H1 (cell line): ENCODE measurements at regions not wholly inside any gene's neighbourhood (a gene's known extent, or its start where the extent isn't known, plus 50 kb on each side); places are given as distances from the start of the nearest gene placed in this dataset.

Experiments
- CTCF ChIA-PET: fragments of 300-600 bp; sonication (Branson Sonifier 250); formaldehyde crosslinking; loops from one replicate; lab custom pipeline; 2021; ENCODE audit not compliant: partially characterized antibody; lab: Charles Lee
- POLR2A ChIA-PET: fragments of 300-600 bp; sonication (Branson Sonifier 250); formaldehyde crosslinking; loops from one replicate; lab custom pipeline; 2021; ENCODE audit warnings: inconsistent platforms; ENCODE audit not compliant: partially characterized antibody; lab: Charles Lee
- DNase-seq, 2 experiments: peaks; one replicate each; pipeline versions ENCODE4 v3.0.0 to v3.0.0-alpha.2; 2010 to 2022; ENCODE audit warnings: low spot score in 2 of 2, low read depth in 1 of 2, mixed read lengths in 1 of 2
- FAIRE-seq: peaks from 2 replicates; lab custom pipeline; 2011; peaks lifted over from hg19 to GRCh38; lab: Jason Lieb, UNC
- H2AFZ ChIP-seq: 2 replicates; pipeline ENCODE4 v1.8.1; 2012; ENCODE audit warnings: low read length, inconsistent platforms
- H2AK5ac ChIP-seq: 2 replicates; pipeline ENCODE4 v1.6.1; 2013; ENCODE audit warnings: low read depth, low read length
- H2BK120ac ChIP-seq: replicated peaks from 2 replicates; pipeline ENCODE3; 2013; ENCODE audit warnings: low read depth, low read length, inconsistent platforms
- H2BK12ac ChIP-seq: 2 replicates; pipeline ENCODE4 v1.6.1; 2013; ENCODE audit warnings: low read depth, low read length
- H2BK15ac ChIP-seq: 2 replicates; pipeline ENCODE4 v1.6.1; 2013; ENCODE audit warnings: low read length
- H2BK20ac ChIP-seq: 2 replicates; pipeline ENCODE4 v1.6.1; 2013; ENCODE audit warnings: low read length
- H2BK5ac ChIP-seq: 2 replicates; pipeline ENCODE4 v1.6.1; 2013; ENCODE audit warnings: low read depth, low read length
- H3K14ac ChIP-seq: 2 replicates; pipeline ENCODE4 v1.6.1; 2013; ENCODE audit warnings: inconsistent platforms; ENCODE audit not compliant: insufficient read length
- H3K18ac ChIP-seq: 2 replicates; pipeline ENCODE4 v1.6.1; 2013; ENCODE audit warnings: low read length; ENCODE audit errors: extremely low read depth
- H3K23ac ChIP-seq: 2 replicates; pipeline ENCODE4 v1.6.1; 2013; ENCODE audit warnings: inconsistent platforms; ENCODE audit not compliant: insufficient read length
- H3K23me2 ChIP-seq: 2 replicates; pipeline ENCODE4 v1.6.1; 2013; ENCODE audit warnings: low read depth, low read length
- H3K27ac ChIP-seq: 2 replicates; pipeline ENCODE4 v1.6.1; 2011; ENCODE audit warnings: low read depth, low read length, inconsistent platforms
- H3K27me3 ChIP-seq, 4 experiments: replicated peaks in 1 of 4; 1 replicate in 1 of 4; 2 replicates in 3 of 4; pipeline versions ENCODE4 v1.6.1 to v1.8.1; 2011 to 2013; ENCODE audit warnings: low read length in 3 of 4, mild to moderate bottlenecking in 3 of 4, inconsistent platforms in 2 of 4, mixed read lengths in 2 of 4, moderate library complexity in 1 of 4; ENCODE audit not compliant: control insufficient read depth in 3 of 4, insufficient read depth in 3 of 4; ENCODE audit errors: extremely low read depth in 1 of 4
- H3K36me3 ChIP-seq, 4 experiments: 2 replicates each; pipeline versions ENCODE4 v1.6.1 to v1.8.1; 2011 to 2013; ENCODE audit warnings: mild to moderate bottlenecking in 4 of 4, low read length in 3 of 4, moderate library complexity in 2 of 4, control low read depth in 1 of 4, inconsistent platforms in 1 of 4; ENCODE audit not compliant: insufficient read depth in 4 of 4, control insufficient read depth in 2 of 4
- H3K4ac ChIP-seq: replicated peaks from 2 replicates; pipeline ENCODE3; 2013; ENCODE audit warnings: low read length, low read depth, mixed read lengths, inconsistent platforms; ENCODE audit not compliant: insufficient read length
- H3K4me1 ChIP-seq, 4 experiments: replicated peaks in 1 of 4; 1 replicate in 1 of 4; 2 replicates in 3 of 4; pipeline versions ENCODE4 v1.6.1 to v1.8.1; 2011 to 2013; ENCODE audit warnings: low read length in 3 of 4, inconsistent platforms in 2 of 4, mixed read lengths in 1 of 4; ENCODE audit not compliant: insufficient read depth in 4 of 4, control insufficient read depth in 3 of 4
- H3K4me2 ChIP-seq, 2 experiments: 2 replicates each; pipeline versions ENCODE4 v1.6.1 to v1.8.1; 2011 to 2013; ENCODE audit warnings: low read depth in 2 of 2, low read length in 2 of 2, control low read depth in 1 of 2, inconsistent platforms in 1 of 2, mild to moderate bottlenecking in 1 of 2; ENCODE audit not compliant: insufficient read depth in 1 of 2
- H3K4me3 ChIP-seq, 4 experiments: fragments of 200-600, 300-600 bp in 1 of 4; sonication (generic), shearing (Covaris generic), sonication (Bioruptor Twin) in 1 of 4; 2 replicates each; pipeline versions ENCODE4 v1.5.1 to v1.8.1; 2011 to 2016; ENCODE audit warnings: low read length in 4 of 4, low read depth in 3 of 4, control low read depth in 2 of 4, inconsistent platforms in 2 of 4, mild to moderate bottlenecking in 2 of 4, mixed read lengths in 1 of 4, moderate library complexity in 1 of 4; ENCODE audit not compliant: insufficient read depth in 2 of 4; ENCODE audit errors: extremely low read depth in 1 of 4
- H3K56ac ChIP-seq: replicated peaks from 2 replicates; pipeline ENCODE3; 2013; ENCODE audit warnings: low read depth, mild to moderate bottlenecking, mixed read lengths, low read length, inconsistent platforms; ENCODE audit not compliant: insufficient read length
- H3K79me1 ChIP-seq: 2 replicates; pipeline ENCODE4 v1.6.1; 2013; ENCODE audit warnings: low read depth, low read length, control low read depth
- H3K79me2 ChIP-seq, 2 experiments: 2 replicates each; pipeline versions ENCODE4 v1.6.1 to v1.8.1; 2012 to 2013; ENCODE audit warnings: low read length in 2 of 2, mild to moderate bottlenecking in 2 of 2, inconsistent platforms in 1 of 2; ENCODE audit not compliant: insufficient read depth in 2 of 2, control insufficient read depth in 1 of 2
- H3K9ac ChIP-seq, 4 experiments: replicated peaks in 1 of 4; 1 replicate in 1 of 4; 2 replicates in 3 of 4; pipeline versions ENCODE4 v1.6.1 to v1.8.1; 2011 to 2013; ENCODE audit warnings: low read depth in 3 of 4, low read length in 3 of 4, control low read depth in 2 of 4, mild to moderate bottlenecking in 2 of 4, moderate library complexity in 2 of 4, inconsistent platforms in 1 of 4; ENCODE audit errors: extremely low read depth in 1 of 4
- H3K9me3 ChIP-seq, 2 experiments: 2 replicates each; pipeline versions ENCODE4 v1.6.1 to v1.8.1; 2012 to 2013; ENCODE audit warnings: mild to moderate bottlenecking in 2 of 2, moderate library complexity in 2 of 2, control low read depth in 1 of 2, inconsistent platforms in 1 of 2, low read depth in 1 of 2, low read length in 1 of 2, mixed read lengths in 1 of 2; ENCODE audit not compliant: insufficient read depth in 2 of 2
- H4K20me1 ChIP-seq, 2 experiments: replicated peaks in 1 of 2; 2 replicates each; pipeline versions ENCODE3 to v1.8.1; 2011 to 2013; ENCODE audit warnings: inconsistent platforms in 2 of 2, low read length in 2 of 2, mild to moderate bottlenecking in 1 of 2; ENCODE audit not compliant: insufficient read depth in 2 of 2, control insufficient read depth in 1 of 2
- H4K5ac ChIP-seq: 2 replicates; pipeline ENCODE4 v1.6.1; 2013; ENCODE audit warnings: low read length, low read depth, mixed read lengths, inconsistent platforms; ENCODE audit not compliant: insufficient read length
- H4K8ac ChIP-seq: 2 replicates; pipeline ENCODE4 v1.8.0; 2013; ENCODE audit warnings: mild to moderate bottlenecking, moderate library complexity, low read length, inconsistent platforms; ENCODE audit not compliant: insufficient read depth; ENCODE audit errors: extremely low read depth
- H4K91ac ChIP-seq: replicated peaks from 2 replicates; pipeline ENCODE3; 2013; ENCODE audit warnings: low read length, mixed read lengths, inconsistent platforms; ENCODE audit not compliant: insufficient read length
- BACH1 ChIP-seq: IDR thresholded peaks from 2 replicates; pipeline ENCODE4 v1.6.1; 2012; ENCODE audit warnings: low read length, improper control_type of control experiment
- BRCA1 ChIP-seq: IDR thresholded peaks from 2 replicates; pipeline ENCODE4 v1.6.1; 2012; ENCODE audit warnings: low read depth, low read length, improper control_type of control experiment
- CBX5 ChIP-seq: fragments of 300-800, 300-1000 bp; sonication (generic); IDR thresholded peaks from 2 replicates; pipeline ENCODE4 v1.7.1; 2016; ENCODE audit warnings: antibody characterized with exemption, low read length, low read depth
- CEBPB ChIP-seq: IDR thresholded peaks from 2 replicates; pipeline ENCODE4 v1.6.1; 2012; ENCODE audit warnings: low read depth, low read length
- CHD2 ChIP-seq: IDR thresholded peaks from 2 replicates; pipeline ENCODE4 v1.6.1; 2012; ENCODE audit warnings: low read length, improper control_type of control experiment
- CTBP2 ChIP-seq: IDR thresholded peaks from 2 replicates; pipeline ENCODE4 v1.7.0; 2011; ENCODE audit warnings: borderline replicate concordance, mild to moderate bottlenecking, moderate library complexity, mixed read lengths, low read length; ENCODE audit not compliant: insufficient read depth, insufficient read length
- EP300 ChIP-seq, 2 experiments: IDR thresholded peaks; 1 replicate in 1 of 2; 2 replicates in 1 of 2; pipeline ENCODE4 v1.6.1; 2011 to 2012; ENCODE audit warnings: low read depth in 2 of 2, low read length in 2 of 2, mild to moderate bottlenecking in 2 of 2, borderline replicate concordance in 1 of 2, inconsistent platforms in 1 of 2, moderate library complexity in 1 of 2
- EZH2 ChIP-seq: fragments of 200-600 bp; sonication (generic); IDR thresholded peaks from 2 replicates; pipeline ENCODE4 v1.7.1; 2012; ENCODE audit warnings: low read depth, mild to moderate bottlenecking, moderate library complexity, low read length, inconsistent platforms; ENCODE audit not compliant: severe bottlenecking
- KDM4A ChIP-seq: IDR thresholded peaks from one replicate; pipeline ENCODE4 v1.7.1; 2012; ENCODE audit warnings: low read depth, mild to moderate bottlenecking, moderate library complexity, low read length, inconsistent platforms; ENCODE audit not compliant: severe bottlenecking
- NANOG ChIP-seq: IDR thresholded peaks from 2 replicates; pipeline ENCODE4 v1.6.1; 2011; ENCODE audit warnings: low read length, low read depth, mild to moderate bottlenecking, inconsistent platforms; ENCODE audit not compliant: insufficient read depth, poor library complexity, severe bottlenecking
- POLR2A ChIP-seq, 2 experiments: IDR thresholded peaks; 1 replicate in 1 of 2; 2 replicates in 1 of 2; pipeline ENCODE4 v1.6.1; 2011; ENCODE audit warnings: low read depth in 2 of 2, low read length in 2 of 2, mild to moderate bottlenecking in 2 of 2; ENCODE audit errors: control extremely low read depth in 1 of 2
- POU5F1 ChIP-seq: IDR thresholded peaks from 2 replicates; pipeline ENCODE4 v1.6.1; 2011; ENCODE audit warnings: low read depth, mild to moderate bottlenecking, low read length, moderate library complexity
- SRF ChIP-seq: IDR thresholded peaks from 2 replicates; pipeline ENCODE4 v1.6.1; 2011; ENCODE audit warnings: mild to moderate bottlenecking, low read depth, low read length, moderate library complexity
- SUZ12 ChIP-seq: fragments of 200-600 bp; sonication (generic); IDR thresholded peaks from 2 replicates; pipeline ENCODE4 v1.6.1; 2012; ENCODE audit warnings: mild to moderate bottlenecking, inconsistent platforms, low read length, moderate library complexity, mixed read lengths
- WGBS, 2 experiments: shearing (Covaris generic) in 1 of 2; methylation state at CpG; one replicate each; pipeline versions ENCODE4 v1.1.6 to v1.1.7; 2013 to 2015; ENCODE audit warnings: low lambda C conversion rate in 2 of 2, mixed read lengths in 2 of 2, inconsistent platforms in 1 of 2, low coverage in 1 of 2, missing lambda C conversion rate in 1 of 2; ENCODE audit not compliant: insufficient replicate concordance in 2 of 2, insufficient coverage in 1 of 2, insufficient read length in 1 of 2; ENCODE audit errors: extremely low coverage in 1 of 2, missing lambda C conversion rate in 1 of 2; 5-methylcytosine and 5-hydroxymethylcytosine counted together

DNA sequence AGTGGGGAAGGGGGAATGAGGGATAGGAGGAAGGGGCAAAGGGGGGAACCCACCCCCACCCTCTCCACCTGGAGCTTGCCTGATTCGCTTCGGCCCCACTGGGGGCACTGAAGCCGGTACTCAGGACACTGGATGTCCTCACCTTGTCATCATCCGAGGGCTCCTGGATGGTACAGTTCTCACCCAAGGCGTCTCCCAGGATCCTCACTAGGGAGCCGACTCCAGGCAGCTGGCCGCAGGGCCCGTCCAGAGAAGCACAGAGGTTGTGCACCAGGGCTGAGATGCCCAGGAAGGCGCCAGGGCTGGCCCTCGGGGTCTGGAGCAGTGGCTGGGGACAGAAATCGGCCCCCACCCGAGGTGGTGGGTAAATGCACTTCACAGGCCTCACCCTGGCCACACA lies 92.3 kb downstream of the LITAF start:
- Histone ChIP-seq H3K79me2 (peaks cover 0 to 3% of the 10 kb centered on the region in 2 experiments; a peak in 1 of 4 replicates), H2BK120ac (no peak overlapping the region), H2BK20ac (peak overlapping the region; percentile 77; the same call in 1 of the 2 replicates), H3K4ac (no peak overlapping the region), H3K4me2 (no peak overlapping the region; a peak in 1 of 4 replicates), H4K20me1 (no peaks in the 10 kb centered on the region), H3K18ac (peak overlapping the region; percentile 74), H2AFZ (no peak overlapping the region), H3K27me3 (no peaks in the 10 kb centered on the region), H3K4me1 (peaks cover 8 to 32% (median 16%) of the 10 kb centered on the region in 4 experiments), H2BK15ac (peak overlapping the region; percentile 77; the same call in 1 of the 2 replicates), H3K56ac (no peak overlapping the region), H4K91ac (no peak overlapping the region), H2BK12ac (no peak overlapping the region), H3K27ac (no peak overlapping the region), H3K14ac (no peak overlapping the region), H3K9ac (no peak overlapping the region), H4K5ac (peak overlapping the region; percentile 4), H3K79me1 (no peaks in the 10 kb centered on the region; the same call in none of the 2 replicates), H3K23ac (no peak overlapping the region), H3K9me3 (0 out of 4 replicates have a peak, but pooled peaks cover 0 to 3% of the 10 kb centered on the region in 2 experiments), H3K36me3 (peaks cover 0 to 7% (median 0%) of the 10 kb centered on the region in 4 experiments; a peak in 1 of 8 replicates), H2BK5ac (peak overlapping the region; percentile 80; the same call in 1 of the 2 replicates), H4K8ac (peak overlapping the region; percentile 86), H3K4me3 (no peak overlapping the region), H3K23me2 (peaks cover 7% of the 10 kb centered on the region), H2AK5ac (no peak overlapping the region; the same call in 1 of the 2 replicates)
- peak in 1 of 2 experiments; percentile 71 for DNase-seq
- POLR2A ChIA-PET, result interaction anchor here (0.8 kb wide), 1 partner anchor 9 kb away, joined by 4 read pairs; no protein-coding TSS in a partner anchor
- no peak for FAIRE-seq
- CTCF ChIA-PET, result interaction anchor here (0.8 to 1.5 kb wide), 3 partner anchors 40 to 147 kb away, joined by 3 to 5 read pairs (median 4); no protein-coding TSS in a partner anchor
- WGBS, 2 experiments, result 89% methylated on average over 10 of the region's 12 CpGs; no CpG with 5 or more reads in 1 of the 2 experiments
- no peak for TF ChIP-seq POU5F1
- no peak for TF ChIP-seq EP300 (IDR thresholded peaks at IDR 0.05; ENCODE audit: borderline replicate concordance in 1 of 2, low read depth in 2 of 2, low read length in 2 of 2)
- no peak for TF ChIP-seq KDM4A
- no peak for TF ChIP-seq BACH1
- TF ChIP-seq CHD2, result no peak
- no peak for TF ChIP-seq EZH2
- no peak for TF ChIP-seq SRF
- TF ChIP-seq CBX5, result no peak
- no peak for TF ChIP-seq SUZ12
- no peak for TF ChIP-seq BRCA1
- TF ChIP-seq NANOG, result no peak
- no peak for TF ChIP-seq POLR2A (IDR thresholded peaks at IDR 0.05; ENCODE audit: control extremely low read depth in 1 of 2, low read depth in 2 of 2, low read length in 2 of 2)
- TF ChIP-seq CTBP2, result no peak
- no peak for TF ChIP-seq CEBPB
